ENCODE measurements at regions not wholly inside any gene's neighbourhood (a gene's known extent, or its start where the extent isn't known, plus 50 kb on each side); places are given as distances from the start of the nearest gene placed in this dataset.

DNA sequence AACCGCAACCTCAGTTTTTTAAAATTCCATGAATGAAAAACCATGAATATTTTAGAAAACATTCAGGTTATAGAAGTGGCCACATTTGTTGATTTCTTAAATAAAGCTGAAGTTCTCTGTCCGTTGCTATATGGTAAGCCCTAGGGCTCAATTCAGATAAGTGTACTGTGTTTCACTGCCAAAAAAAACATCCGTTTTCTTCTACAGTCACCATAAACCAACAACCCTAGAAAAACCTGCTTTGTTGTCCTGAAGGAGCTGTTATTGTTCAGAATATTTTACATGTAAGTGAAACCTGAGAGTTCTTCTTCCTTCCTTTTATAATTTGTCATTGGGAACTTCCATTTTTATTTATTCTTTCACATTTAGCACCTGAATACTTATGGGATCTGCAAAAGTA lies 274.1 kb downstream of the TFAP2A start:
- Histone ChIP-seq H4K20me1 (ENCODE audit: insufficient read depth) (no peaks in the 10 kb centered on the region), H3K4me3 (replicated peaks in 1 of 2; ENCODE audit: low read depth in 1 of 2, low read length in 2 of 2) (no peak overlapping the region), H3K27me3 (ENCODE audit: insufficient read depth, low read length) (no peaks in the 10 kb centered on the region), H3K27ac (ENCODE audit: low read depth, low read length) (no peak overlapping the region), H3K9me2 (ENCODE audit: insufficient read depth) (no peaks in the 10 kb centered on the region), H3K4me2 (ENCODE audit: low read length) (no peak overlapping the region), H2AFZ (ENCODE audit: low read depth, low read length, poor library complexity, severe bottlenecking) (no peak overlapping the region), H3K79me2 (ENCODE audit: insufficient read depth, low read length) (no peaks in the 10 kb centered on the region), H3K9me3 (ENCODE audit: control insufficient read depth in 1 of 2, insufficient read depth in 1 of 2, low read depth in 1 of 2, low read length in 2 of 2) (no peaks in the 10 kb centered on the region), H3K36me3 (ENCODE audit: control insufficient read depth in 1 of 2, insufficient read depth in 2 of 2, low read length in 2 of 2) (no peaks in the 10 kb centered on the region), H3K9ac (ENCODE audit: low read length) (no peak overlapping the region), H3K4me1 (ENCODE audit: control insufficient read depth in 1 of 2, insufficient read depth in 2 of 2, low read length in 2 of 2) (no peaks in the 10 kb centered on the region)
- ChIA-PET RAD21 (ENCODE audit: low non-redundant PET in 1 of 2, low total read pairs in 2 of 2, uncharacterized antibody in 2 of 2, unreplicated experiment in 2 of 2) (no interaction called here), POLR2A (no interaction called here), CTCF (no interaction called here)
- intact Hi-C loops (cut with micrococcal nuclease): no loop called here
- no TSS peak for BruUV-seq (replicated peaks)
- TF ChIP-seq EGR1 (IDR thresholded peaks at IDR 0.05; ENCODE audit: low read depth) (no peak), SP1 (IDR thresholded peaks at IDR 0.05; ENCODE audit: low read depth) (no peak), ZFX (IDR thresholded peaks at IDR 0.05) (no peak), SRF (IDR thresholded peaks at IDR 0.05; ENCODE audit: low read depth) (no peak), YY1 (IDR thresholded peaks at IDR 0.05; ENCODE audit: extremely low read depth, insufficient replicate concordance, low read depth, low read length) (no peak), EZH2 (IDR thresholded peaks at IDR 0.05) (no peak), SIN3A (IDR thresholded peaks at IDR 0.05; ENCODE audit: low read depth) (no peak), EZH2phosphoT487 (IDR thresholded peaks at IDR 0.05; ENCODE audit: borderline replicate concordance) (no peak), CEBPB (IDR thresholded peaks at IDR 0.05; ENCODE audit: low read depth) (no peak)
- TF ChIP-seq, protein P1, sequence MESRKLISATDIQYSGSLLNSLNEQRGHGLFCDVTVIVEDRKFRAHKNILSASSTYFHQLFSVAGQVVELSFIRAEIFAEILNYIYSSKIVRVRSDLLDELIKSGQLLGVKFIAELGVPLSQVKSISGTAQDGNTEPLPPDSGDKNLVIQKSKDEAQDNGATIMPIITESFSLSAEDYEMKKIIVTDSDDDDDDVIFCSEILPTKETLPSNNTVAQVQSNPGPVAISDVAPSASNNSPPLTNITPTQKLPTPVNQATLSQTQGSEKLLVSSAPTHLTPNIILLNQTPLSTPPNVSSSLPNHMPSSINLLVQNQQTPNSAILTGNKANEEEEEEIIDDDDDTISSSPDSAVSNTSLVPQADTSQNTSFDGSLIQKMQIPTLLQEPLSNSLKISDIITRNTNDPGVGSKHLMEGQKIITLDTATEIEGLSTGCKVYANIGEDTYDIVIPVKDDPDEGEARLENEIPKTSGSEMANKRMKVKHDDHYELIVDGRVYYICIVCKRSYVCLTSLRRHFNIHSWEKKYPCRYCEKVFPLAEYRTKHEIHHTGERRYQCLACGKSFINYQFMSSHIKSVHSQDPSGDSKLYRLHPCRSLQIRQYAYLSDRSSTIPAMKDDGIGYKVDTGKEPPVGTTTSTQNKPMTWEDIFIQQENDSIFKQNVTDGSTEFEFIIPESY (IDR thresholded peaks at IDR 0.05; ENCODE audit: extremely low read depth, insufficient replicate concordance, low read length): no peak
- TF ChIP-seq, protein P2, sequence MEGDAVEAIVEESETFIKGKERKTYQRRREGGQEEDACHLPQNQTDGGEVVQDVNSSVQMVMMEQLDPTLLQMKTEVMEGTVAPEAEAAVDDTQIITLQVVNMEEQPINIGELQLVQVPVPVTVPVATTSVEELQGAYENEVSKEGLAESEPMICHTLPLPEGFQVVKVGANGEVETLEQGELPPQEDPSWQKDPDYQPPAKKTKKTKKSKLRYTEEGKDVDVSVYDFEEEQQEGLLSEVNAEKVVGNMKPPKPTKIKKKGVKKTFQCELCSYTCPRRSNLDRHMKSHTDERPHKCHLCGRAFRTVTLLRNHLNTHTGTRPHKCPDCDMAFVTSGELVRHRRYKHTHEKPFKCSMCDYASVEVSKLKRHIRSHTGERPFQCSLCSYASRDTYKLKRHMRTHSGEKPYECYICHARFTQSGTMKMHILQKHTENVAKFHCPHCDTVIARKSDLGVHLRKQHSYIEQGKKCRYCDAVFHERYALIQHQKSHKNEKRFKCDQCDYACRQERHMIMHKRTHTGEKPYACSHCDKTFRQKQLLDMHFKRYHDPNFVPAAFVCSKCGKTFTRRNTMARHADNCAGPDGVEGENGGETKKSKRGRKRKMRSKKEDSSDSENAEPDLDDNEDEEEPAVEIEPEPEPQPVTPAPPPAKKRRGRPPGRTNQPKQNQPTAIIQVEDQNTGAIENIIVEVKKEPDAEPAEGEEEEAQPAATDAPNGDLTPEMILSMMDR (IDR thresholded peaks at IDR 0.05 in 2 of 3, conservative IDR thresholded peaks at IDR 0.05 in 1 of 3; ENCODE audit: borderline replicate concordance in 1 of 3, insufficient read depth in 1 of 3, low read depth in 2 of 3, low read length in 2 of 3): no peak
- no peak for ATAC-seq
- no peak for DNase-seq (ENCODE audit: low read depth, low spot score)
